Activated CD4-positive, alpha-beta T cell treated with anti-CD3 and anti-CD28 coated beads, Interleukin-2, amount 10 ng/mL, durations not matched to agents 24 days and 14 days (primary cell): ENCODE measurements at regions not wholly inside any gene's neighbourhood (a gene's known extent, or its start where the extent isn't known, plus 50 kb on each side); places are given as distances from the start of the nearest gene placed in this dataset.

ENCODE experiments used
- DNase-seq: peaks from one replicate; pipeline ENCODE4 v3.0.0; 2022
- H3K27ac Mint-ChIP-seq: one replicate; pipeline ENCODE4 v1.8.0; 2022; ENCODE audit warnings: mild to moderate bottlenecking, mixed read lengths
- H3K27me3 Mint-ChIP-seq: one replicate; pipeline ENCODE4 v1.8.0; 2022; ENCODE audit warnings: mixed read lengths
- H3K36me3 Mint-ChIP-seq: one replicate; pipeline ENCODE4 v1.8.0; 2022; ENCODE audit warnings: low read depth, mild to moderate bottlenecking, mixed read lengths
- H3K4me1 Mint-ChIP-seq: one replicate; pipeline ENCODE4 v1.8.0; 2021; ENCODE audit warnings: mixed read lengths
- H3K4me3 Mint-ChIP-seq: one replicate; pipeline ENCODE4 v1.8.0; 2022; ENCODE audit warnings: mild to moderate bottlenecking, moderate library complexity, mixed read lengths
- H3K9me3 Mint-ChIP-seq: one replicate; pipeline ENCODE4 v1.8.0; 2021; ENCODE audit warnings: mixed read lengths
- intact Hi-C: fragments of 100-400 bp; cut with micrococcal nuclease; formaldehyde crosslinking; loops from one replicate; pipeline ENCODE4 v1.15.1; 2023

GRCh38 chr1:80008934-80009333 lies 1002.4 kb upstream of the ADGRL4 start:
- intact Hi-C loops: no loop called here
- no peaks in the 10 kb centered on the region for H3K4me1 Mint-ChIP-seq
- no peak for DNase-seq
- no peak overlapping the region for H3K27ac Mint-ChIP-seq
- H3K36me3 Mint-ChIP-seq: no peaks in the 10 kb centered on the region
- H3K4me3 Mint-ChIP-seq: no peak overlapping the region
- no peaks in the 10 kb centered on the region for H3K27me3 Mint-ChIP-seq
- peaks cover 3% of the 10 kb centered on the region for H3K9me3 Mint-ChIP-seq

- Mint-ChIP-seq H3K27ac (no peak overlapping the region), H3K4me1 (no peaks in the 10 kb centered on the region), H3K36me3 (no peaks in the 10 kb centered on the region), H3K9me3 (peaks cover 3% of the 10 kb centered on the region), H3K4me3 (no peak overlapping the region), H3K27me3 (no peaks in the 10 kb centered on the region)
- no peak for DNase-seq
- intact Hi-C loops: no loop called here
Measured at GRCh38 chr1:80003250-80003649, 996.7 kb upstream of the ADGRL4 start.

GRCh38 chr1:79988401-79988800 lies 981.9 kb upstream of the ADGRL4 start:
- H3K9me3 Mint-ChIP-seq: no peaks in the 10 kb centered on the region
- no peaks in the 10 kb centered on the region for H3K36me3 Mint-ChIP-seq
- H3K4me1 Mint-ChIP-seq: no peaks in the 10 kb centered on the region
- intact Hi-C loops: no loop called here
- no peak for DNase-seq
- H3K4me3 Mint-ChIP-seq: no peak overlapping the region
- H3K27ac Mint-ChIP-seq: no peak overlapping the region
- H3K27me3 Mint-ChIP-seq: no peaks in the 10 kb centered on the region

GRCh38 chr1:79982211-79982610 lies 975.7 kb upstream of the ADGRL4 start:
- no peak overlapping the region for H3K4me3 Mint-ChIP-seq
- intact Hi-C loops: no loop called here
- no peaks in the 10 kb centered on the region for H3K9me3 Mint-ChIP-seq
- no peaks in the 10 kb centered on the region for H3K27me3 Mint-ChIP-seq
- H3K27ac Mint-ChIP-seq: no peak overlapping the region
- no peaks in the 10 kb centered on the region for H3K4me1 Mint-ChIP-seq
- DNase-seq: no peak
- no peaks in the 10 kb centered on the region for H3K36me3 Mint-ChIP-seq

GRCh38 chr1:79981481-79981880 lies 975.0 kb upstream of the ADGRL4 start:
- no peak overlapping the region for H3K27ac Mint-ChIP-seq
- intact Hi-C loops: no loop called here

GRCh38 chr1:79979346-79979745 lies 972.8 kb upstream of the ADGRL4 start:
- Mint-ChIP-seq H3K9me3 (no peaks in the 10 kb centered on the region), H3K4me3 (no peak overlapping the region), H3K4me1 (no peaks in the 10 kb centered on the region), H3K27me3 (no peaks in the 10 kb centered on the region), H3K36me3 (no peaks in the 10 kb centered on the region), H3K27ac (no peak overlapping the region)
- no peak for DNase-seq
- intact Hi-C loops: no loop called here

More at GRCh38 chr1:79981481-79981880, 975.0 kb upstream of the ADGRL4 start:
- Mint-ChIP-seq H3K36me3 (no peaks in the 10 kb centered on the region), H3K4me1 (no peaks in the 10 kb centered on the region), H3K4me3 (no peak overlapping the region), H3K9me3 (no peaks in the 10 kb centered on the region), H3K27me3 (no peaks in the 10 kb centered on the region)
- DNase-seq: no peak

- intact Hi-C loops: no loop called here
- no peaks in the 10 kb centered on the region for H3K36me3 Mint-ChIP-seq
- H3K4me3 Mint-ChIP-seq: no peak overlapping the region
- no peak overlapping the region for H3K27ac Mint-ChIP-seq
- no peaks in the 10 kb centered on the region for H3K4me1 Mint-ChIP-seq
- DNase-seq: no peak
- H3K27me3 Mint-ChIP-seq: no peaks in the 10 kb centered on the region
- no peaks in the 10 kb centered on the region for H3K9me3 Mint-ChIP-seq
Measured at GRCh38 chr1:79976287-79976686, 969.8 kb upstream of the ADGRL4 start.

- no peaks in the 10 kb centered on the region for H3K4me1 Mint-ChIP-seq
- H3K9me3 Mint-ChIP-seq: no peaks in the 10 kb centered on the region
- no peak overlapping the region for H3K27ac Mint-ChIP-seq
- intact Hi-C loops: no loop called here
- H3K4me3 Mint-ChIP-seq: no peak overlapping the region
- DNase-seq: no peak
- H3K36me3 Mint-ChIP-seq: no peaks in the 10 kb centered on the region
- H3K27me3 Mint-ChIP-seq: no peaks in the 10 kb centered on the region
Measured at GRCh38 chr1:79974659-79975058, 968.1 kb upstream of the ADGRL4 start.

GRCh38 chr1:79969886-79970285 lies 963.4 kb upstream of the ADGRL4 start:
- DNase-seq: no peak
- no peaks in the 10 kb centered on the region for H3K9me3 Mint-ChIP-seq
- no peak overlapping the region for H3K27ac Mint-ChIP-seq
- H3K27me3 Mint-ChIP-seq: no peaks in the 10 kb centered on the region
- no peak overlapping the region for H3K4me3 Mint-ChIP-seq
- H3K36me3 Mint-ChIP-seq: no peaks in the 10 kb centered on the region
- intact Hi-C loops: no loop called here
- H3K4me1 Mint-ChIP-seq: no peaks in the 10 kb centered on the region

- DNase-seq: no peak
- intact Hi-C loops: no loop called here
- Mint-ChIP-seq H3K9me3 (peaks cover 5% of the 10 kb centered on the region), H3K4me3 (no peak overlapping the region), H3K27me3 (no peaks in the 10 kb centered on the region), H3K4me1 (no peaks in the 10 kb centered on the region), H3K27ac (no peak overlapping the region), H3K36me3 (no peaks in the 10 kb centered on the region)
Measured at GRCh38 chr1:79966438-79966837, 959.9 kb upstream of the ADGRL4 start.

GRCh38 chr1:79959635-79960034 lies 953.1 kb upstream of the ADGRL4 start:
- Mint-ChIP-seq H3K4me3 (no peak overlapping the region), H3K9me3 (peaks cover 12% of the 10 kb centered on the region), H3K27ac (no peak overlapping the region), H3K4me1 (no peaks in the 10 kb centered on the region), H3K36me3 (no peaks in the 10 kb centered on the region), H3K27me3 (no peaks in the 10 kb centered on the region)
- intact Hi-C loops: no loop called here
- DNase-seq: no peak

GRCh38 chr1:79955966-79956365 lies 949.4 kb upstream of the ADGRL4 start:
- intact Hi-C loops: no loop called here
- H3K9me3 Mint-ChIP-seq: peaks cover 15% of the 10 kb centered on the region

GRCh38 chr1:79950511-79950910 lies 944.0 kb upstream of the ADGRL4 start:
- H3K27me3 Mint-ChIP-seq: no peaks in the 10 kb centered on the region
- no peak for DNase-seq
- intact Hi-C loops: no loop called here
- H3K27ac Mint-ChIP-seq: no peak overlapping the region
- H3K4me1 Mint-ChIP-seq: no peaks in the 10 kb centered on the region
- H3K36me3 Mint-ChIP-seq: no peaks in the 10 kb centered on the region
- peaks cover 14% of the 10 kb centered on the region for H3K9me3 Mint-ChIP-seq
- H3K4me3 Mint-ChIP-seq: no peak overlapping the region

More at GRCh38 chr1:79955966-79956365, 949.4 kb upstream of the ADGRL4 start:
- Mint-ChIP-seq H3K27ac (no peak overlapping the region), H3K4me3 (no peak overlapping the region), H3K4me1 (no peaks in the 10 kb centered on the region), H3K27me3 (no peaks in the 10 kb centered on the region), H3K36me3 (no peaks in the 10 kb centered on the region)
- DNase-seq: no peak

- Mint-ChIP-seq H3K27ac (no peak overlapping the region), H3K4me1 (no peaks in the 10 kb centered on the region), H3K9me3 (no peaks in the 10 kb centered on the region), H3K36me3 (no peaks in the 10 kb centered on the region), H3K27me3 (no peaks in the 10 kb centered on the region), H3K4me3 (no peak overlapping the region)
- DNase-seq: no peak
- intact Hi-C loops: no loop called here
Measured at GRCh38 chr1:79945391-79945790, 938.9 kb upstream of the ADGRL4 start.

GRCh38 chr1:79929356-79929755 lies 922.8 kb upstream of the ADGRL4 start:
- Mint-ChIP-seq H3K4me1 (no peaks in the 10 kb centered on the region), H3K27me3 (no peaks in the 10 kb centered on the region), H3K9me3 (no peaks in the 10 kb centered on the region), H3K4me3 (no peak overlapping the region), H3K27ac (no peak overlapping the region), H3K36me3 (no peaks in the 10 kb centered on the region)
- intact Hi-C loops: no loop called here
- DNase-seq: no peak
